ENCODE measurements at regions not wholly inside any gene's neighbourhood (a gene's known extent, or its start where the extent isn't known, plus 50 kb on each side); places are given as distances from the start of the nearest gene placed in this dataset.

GRCh38 chr6:168211681-168212080 is 107.9 kb downstream of the DACT2 start:
- Histone ChIP-seq H3K79me2 (ENCODE audit: low read length) (no peaks in the 10 kb centered on the region), H3K27ac (ENCODE audit: low read length) (no peak overlapping the region), H2AFZ (ENCODE audit: low read length) (no peak overlapping the region), H3K27me3 (ENCODE audit: low read length) (no peaks in the 10 kb centered on the region), H3K9me3 (ENCODE audit: low read length) (no peaks in the 10 kb centered on the region), H3K9me2 (replicated peaks; ENCODE audit: insufficient read depth, low read length) (no peaks in the 10 kb centered on the region), H3K9ac (ENCODE audit: low read length) (no peak overlapping the region), H4K20me1 (ENCODE audit: insufficient read depth, low read depth, low read length) (no peaks in the 10 kb centered on the region), H3K4me1 (ENCODE audit: low read length) (no peaks in the 10 kb centered on the region), H3K36me3 (ENCODE audit: insufficient read depth, low read length) (no peaks in the 10 kb centered on the region), H3K4me2 (ENCODE audit: low read depth, low read length, poor library complexity, severe bottlenecking) (no peak overlapping the region), H3K4me3 (ENCODE audit: low read length) (no peak overlapping the region)
- DNase-seq: no peak

GRCh38 chr6:168210239-168211105 is 109.1 kb downstream of the DACT2 start:
- H3K27ac ChIP-seq (ENCODE audit: low read length): no peak overlapping the region
- H3K4me3 ChIP-seq (ENCODE audit: low read length): no peak overlapping the region
- H3K4me2 ChIP-seq (ENCODE audit: low read depth, low read length, poor library complexity, severe bottlenecking): no peak overlapping the region
- H3K79me2 ChIP-seq (ENCODE audit: low read length): no peaks in the 10 kb centered on the region
- H3K36me3 ChIP-seq (ENCODE audit: insufficient read depth, low read length): no peaks in the 10 kb centered on the region
- no peaks in the 10 kb centered on the region for H3K4me1 ChIP-seq (ENCODE audit: low read length)
- H4K20me1 ChIP-seq (ENCODE audit: insufficient read depth, low read depth, low read length): no peaks in the 10 kb centered on the region
- no peak for DNase-seq
- H2AFZ ChIP-seq (ENCODE audit: low read length): no peak overlapping the region
- H3K9me3 ChIP-seq (ENCODE audit: low read length): no peaks in the 10 kb centered on the region
- H3K9me2 ChIP-seq (replicated peaks; ENCODE audit: insufficient read depth, low read length): no peaks in the 10 kb centered on the region
- no peaks in the 10 kb centered on the region for H3K27me3 ChIP-seq (ENCODE audit: low read length)
- no peak overlapping the region for H3K9ac ChIP-seq (ENCODE audit: low read length)

- Histone ChIP-seq H3K79me2 (ENCODE audit: low read length) (no peaks in the 10 kb centered on the region), H3K36me3 (ENCODE audit: insufficient read depth, low read length) (no peaks in the 10 kb centered on the region), H3K4me1 (ENCODE audit: low read length) (no peaks in the 10 kb centered on the region), H3K4me2 (ENCODE audit: low read depth, low read length, poor library complexity, severe bottlenecking) (no peak overlapping the region), H4K20me1 (ENCODE audit: insufficient read depth, low read depth, low read length) (no peaks in the 10 kb centered on the region), H3K27me3 (ENCODE audit: low read length) (no peaks in the 10 kb centered on the region), H3K4me3 (ENCODE audit: low read length) (no peak overlapping the region), H3K27ac (ENCODE audit: low read length) (no peak overlapping the region), H3K9me2 (replicated peaks; ENCODE audit: insufficient read depth, low read length) (no peaks in the 10 kb centered on the region), H2AFZ (ENCODE audit: low read length) (no peak overlapping the region), H3K9me3 (ENCODE audit: low read length) (no peaks in the 10 kb centered on the region), H3K9ac (ENCODE audit: low read length) (no peak overlapping the region)
- DNase-seq: no peak
Measured at GRCh38 chr6:168209420-168209819, 110.2 kb downstream of the DACT2 start.

GRCh38 chr6:168208854-168209253 is 110.7 kb downstream of the DACT2 start:
- H3K4me1 ChIP-seq (ENCODE audit: low read length): no peaks in the 10 kb centered on the region
- H3K79me2 ChIP-seq (ENCODE audit: low read length): no peaks in the 10 kb centered on the region
- H3K27me3 ChIP-seq (ENCODE audit: low read length): no peaks in the 10 kb centered on the region
- no peaks in the 10 kb centered on the region for H3K9me3 ChIP-seq (ENCODE audit: low read length)
- H3K9ac ChIP-seq (ENCODE audit: low read length): no peak overlapping the region
- no peaks in the 10 kb centered on the region for H3K9me2 ChIP-seq (replicated peaks; ENCODE audit: insufficient read depth, low read length)
- H3K27ac ChIP-seq (ENCODE audit: low read length): no peak overlapping the region
- no peak overlapping the region for H2AFZ ChIP-seq (ENCODE audit: low read length)
- H4K20me1 ChIP-seq (ENCODE audit: insufficient read depth, low read depth, low read length): no peaks in the 10 kb centered on the region
- no peaks in the 10 kb centered on the region for H3K36me3 ChIP-seq (ENCODE audit: insufficient read depth, low read length)
- H3K4me2 ChIP-seq (ENCODE audit: low read depth, low read length, poor library complexity, severe bottlenecking): no peak overlapping the region
- no peak for DNase-seq
- H3K4me3 ChIP-seq (ENCODE audit: low read length): no peak overlapping the region

DNA sequence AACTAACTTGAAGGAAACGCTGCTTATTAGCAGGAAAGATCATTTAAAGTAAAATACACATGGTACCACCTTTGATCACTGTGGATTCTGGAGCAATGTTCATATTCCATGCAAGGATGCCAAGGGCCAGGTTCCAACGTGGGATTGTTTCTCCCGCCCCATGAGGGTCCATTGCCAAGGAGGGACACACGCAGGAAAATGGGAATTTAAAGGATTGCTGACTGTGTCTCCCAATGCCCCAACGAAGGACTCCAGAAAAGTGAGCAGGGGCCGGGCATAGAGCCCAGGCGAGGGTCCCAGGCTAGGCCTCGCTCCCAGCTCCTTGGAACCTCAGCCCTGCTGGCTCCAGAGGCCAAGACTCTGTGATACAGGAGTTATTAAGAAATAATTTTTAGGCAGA is 111.2 kb downstream of the DACT2 start:
- no peak overlapping the region for H3K27ac ChIP-seq (ENCODE audit: low read length)
- no peaks in the 10 kb centered on the region for H3K9me2 ChIP-seq (replicated peaks; ENCODE audit: insufficient read depth, low read length)
- H3K9ac ChIP-seq (ENCODE audit: low read length): no peak overlapping the region
- H3K4me3 ChIP-seq (ENCODE audit: low read length): no peak overlapping the region
- no peak for DNase-seq
- no peak overlapping the region for H3K4me2 ChIP-seq (ENCODE audit: low read depth, low read length, poor library complexity, severe bottlenecking)
- H3K9me3 ChIP-seq (ENCODE audit: low read length): no peaks in the 10 kb centered on the region
- no peaks in the 10 kb centered on the region for H3K4me1 ChIP-seq (ENCODE audit: low read length)
- H2AFZ ChIP-seq (ENCODE audit: low read length): no peak overlapping the region
- no peaks in the 10 kb centered on the region for H3K36me3 ChIP-seq (ENCODE audit: insufficient read depth, low read length)
- no peaks in the 10 kb centered on the region for H4K20me1 ChIP-seq (ENCODE audit: insufficient read depth, low read depth, low read length)
- H3K79me2 ChIP-seq (ENCODE audit: low read length): no peaks in the 10 kb centered on the region
- H3K27me3 ChIP-seq (ENCODE audit: low read length): no peaks in the 10 kb centered on the region

DNA sequence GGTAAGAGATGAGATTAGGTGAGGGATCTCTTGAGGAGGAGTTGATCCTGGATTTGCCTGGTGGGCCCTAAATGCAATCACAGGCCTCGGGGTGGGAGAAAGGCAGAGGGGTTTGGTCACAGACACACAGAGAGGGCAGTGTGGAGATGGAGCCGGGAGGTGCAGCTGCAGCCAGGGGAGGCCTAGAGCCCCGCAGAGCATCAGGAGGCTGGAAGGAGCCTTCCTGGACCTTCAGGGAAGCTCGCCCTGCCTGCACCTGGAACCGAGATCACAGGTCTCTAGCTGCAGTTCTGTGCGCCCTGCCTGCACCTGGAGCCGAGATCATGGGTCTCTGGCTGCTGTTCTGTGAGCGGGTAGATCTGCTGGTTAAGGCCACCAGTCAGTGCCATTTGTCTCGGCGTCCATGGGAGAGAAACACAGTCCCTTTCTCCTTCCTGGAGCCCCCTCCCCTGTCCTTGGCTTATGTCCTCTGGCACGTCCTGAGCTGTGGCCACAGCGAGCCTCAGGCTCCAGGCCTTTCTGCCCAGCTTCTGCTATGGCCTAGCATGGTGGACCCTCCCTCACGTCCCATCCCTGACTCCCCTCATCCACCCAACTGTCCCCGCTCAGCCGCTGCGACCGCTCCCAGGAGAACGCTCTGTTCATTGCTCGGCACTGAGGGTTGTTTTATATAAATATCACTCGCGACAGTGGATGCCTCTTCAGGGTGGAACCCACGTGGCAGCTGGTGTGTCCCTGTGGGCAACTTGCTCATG is 112.0 kb downstream of the DACT2 start:
- Histone ChIP-seq H3K4me2 (ENCODE audit: low read depth, low read length, poor library complexity, severe bottlenecking) (no peak overlapping the region), H3K27me3 (ENCODE audit: low read length) (no peaks in the 10 kb centered on the region), H3K4me1 (ENCODE audit: low read length) (no peaks in the 10 kb centered on the region), H2AFZ (ENCODE audit: low read length) (no peak overlapping the region), H4K20me1 (ENCODE audit: insufficient read depth, low read depth, low read length) (no peaks in the 10 kb centered on the region), H3K9me2 (replicated peaks; ENCODE audit: insufficient read depth, low read length) (no peaks in the 10 kb centered on the region), H3K36me3 (ENCODE audit: insufficient read depth, low read length) (no peaks in the 10 kb centered on the region), H3K27ac (ENCODE audit: low read length) (no peak overlapping the region), H3K4me3 (ENCODE audit: low read length) (no peak overlapping the region), H3K9ac (ENCODE audit: low read length) (no peak overlapping the region), H3K79me2 (ENCODE audit: low read length) (no peaks in the 10 kb centered on the region), H3K9me3 (ENCODE audit: low read length) (no peaks in the 10 kb centered on the region)
- no peak for DNase-seq

DNA sequence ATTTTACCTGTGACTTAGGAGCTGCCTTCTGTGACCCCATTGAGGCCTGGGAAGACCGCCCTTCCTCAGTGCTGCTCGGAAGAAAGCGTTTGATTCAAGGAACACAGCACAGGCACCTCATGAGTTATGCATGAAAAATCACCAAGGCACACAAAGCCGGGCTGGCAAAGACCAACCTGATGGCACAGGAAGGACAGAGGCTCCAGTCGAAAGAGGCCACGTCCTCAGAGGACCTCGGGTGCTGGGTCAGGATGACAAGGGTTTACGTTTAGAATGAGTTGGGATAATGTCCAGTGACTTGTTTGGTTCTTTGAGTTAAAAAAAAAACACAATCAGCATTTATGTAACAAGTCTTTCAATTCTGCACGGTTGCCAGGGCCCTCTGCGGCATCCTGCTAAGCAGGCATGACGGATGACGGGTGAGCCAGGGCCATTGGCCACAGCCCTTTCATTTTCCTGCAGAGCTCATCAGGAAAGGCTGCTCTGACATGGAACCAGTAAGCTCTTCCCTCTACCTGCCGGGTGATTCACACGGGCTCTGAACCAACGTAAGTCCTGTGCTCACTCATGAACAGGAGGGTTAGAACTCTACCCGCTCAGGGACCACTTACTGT is 112.8 kb downstream of the DACT2 start:
- no peaks in the 10 kb centered on the region for H4K20me1 ChIP-seq (ENCODE audit: insufficient read depth, low read depth, low read length)
- H3K4me2 ChIP-seq (ENCODE audit: low read depth, low read length, poor library complexity, severe bottlenecking): no peak overlapping the region
- no peak overlapping the region for H3K27ac ChIP-seq (ENCODE audit: low read length)
- H3K27me3 ChIP-seq (ENCODE audit: low read length): no peaks in the 10 kb centered on the region
- H3K4me1 ChIP-seq (ENCODE audit: low read length): no peaks in the 10 kb centered on the region
- no peaks in the 10 kb centered on the region for H3K9me3 ChIP-seq (ENCODE audit: low read length)
- no peak for DNase-seq
- H3K4me3 ChIP-seq (ENCODE audit: low read length): no peak overlapping the region
- H3K36me3 ChIP-seq (ENCODE audit: insufficient read depth, low read length): no peaks in the 10 kb centered on the region
- no peaks in the 10 kb centered on the region for H3K9me2 ChIP-seq (replicated peaks; ENCODE audit: insufficient read depth, low read length)
- H2AFZ ChIP-seq (ENCODE audit: low read length): no peak overlapping the region
- no peak overlapping the region for H3K9ac ChIP-seq (ENCODE audit: low read length)
- H3K79me2 ChIP-seq (ENCODE audit: low read length): no peaks in the 10 kb centered on the region

DNA sequence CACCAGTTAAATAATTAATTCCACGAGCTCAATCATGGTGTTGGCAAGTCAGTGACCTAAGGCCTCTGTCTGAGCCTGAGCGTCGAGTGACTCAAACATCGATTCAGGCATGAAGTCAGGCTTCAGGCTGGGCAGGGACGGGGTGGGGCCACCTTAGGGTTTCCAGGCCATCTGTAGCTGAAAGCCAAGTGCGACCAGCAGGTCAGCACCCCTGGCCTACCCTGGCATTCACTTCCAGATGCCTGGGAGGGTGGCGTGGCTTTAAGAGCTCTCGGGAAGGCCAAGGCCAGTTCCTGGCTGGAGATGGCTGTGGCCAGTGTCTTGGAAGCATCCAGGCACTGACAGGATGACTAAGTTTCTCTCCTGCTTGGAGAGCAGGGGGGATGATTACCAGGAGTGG is 113.4 kb downstream of the DACT2 start:
- no peaks in the 10 kb centered on the region for H3K4me1 ChIP-seq (ENCODE audit: low read length)
- no peaks in the 10 kb centered on the region for H3K79me2 ChIP-seq (ENCODE audit: low read length)
- H3K9ac ChIP-seq (ENCODE audit: low read length): no peak overlapping the region
- no peaks in the 10 kb centered on the region for H3K36me3 ChIP-seq (ENCODE audit: insufficient read depth, low read length)
- no peak overlapping the region for H3K4me2 ChIP-seq (ENCODE audit: low read depth, low read length, poor library complexity, severe bottlenecking)
- no peaks in the 10 kb centered on the region for H4K20me1 ChIP-seq (ENCODE audit: insufficient read depth, low read depth, low read length)
- H3K27ac ChIP-seq (ENCODE audit: low read length): no peak overlapping the region
- H3K27me3 ChIP-seq (ENCODE audit: low read length): no peaks in the 10 kb centered on the region
- DNase-seq: no peak
- no peak overlapping the region for H3K4me3 ChIP-seq (ENCODE audit: low read length)
- no peak overlapping the region for H2AFZ ChIP-seq (ENCODE audit: low read length)
- H3K9me2 ChIP-seq (replicated peaks; ENCODE audit: insufficient read depth, low read length): no peaks in the 10 kb centered on the region
- H3K9me3 ChIP-seq (ENCODE audit: low read length): no peaks in the 10 kb centered on the region

Measured in Karpas-422 (cell line).